ENCODE measurements at regions not wholly inside any gene's neighbourhood (a gene's known extent, or its start where the extent isn't known, plus 50 kb on each side); places are given as distances from the start of the nearest gene placed in this dataset.

- TF ChIP-seq, protein P1, sequence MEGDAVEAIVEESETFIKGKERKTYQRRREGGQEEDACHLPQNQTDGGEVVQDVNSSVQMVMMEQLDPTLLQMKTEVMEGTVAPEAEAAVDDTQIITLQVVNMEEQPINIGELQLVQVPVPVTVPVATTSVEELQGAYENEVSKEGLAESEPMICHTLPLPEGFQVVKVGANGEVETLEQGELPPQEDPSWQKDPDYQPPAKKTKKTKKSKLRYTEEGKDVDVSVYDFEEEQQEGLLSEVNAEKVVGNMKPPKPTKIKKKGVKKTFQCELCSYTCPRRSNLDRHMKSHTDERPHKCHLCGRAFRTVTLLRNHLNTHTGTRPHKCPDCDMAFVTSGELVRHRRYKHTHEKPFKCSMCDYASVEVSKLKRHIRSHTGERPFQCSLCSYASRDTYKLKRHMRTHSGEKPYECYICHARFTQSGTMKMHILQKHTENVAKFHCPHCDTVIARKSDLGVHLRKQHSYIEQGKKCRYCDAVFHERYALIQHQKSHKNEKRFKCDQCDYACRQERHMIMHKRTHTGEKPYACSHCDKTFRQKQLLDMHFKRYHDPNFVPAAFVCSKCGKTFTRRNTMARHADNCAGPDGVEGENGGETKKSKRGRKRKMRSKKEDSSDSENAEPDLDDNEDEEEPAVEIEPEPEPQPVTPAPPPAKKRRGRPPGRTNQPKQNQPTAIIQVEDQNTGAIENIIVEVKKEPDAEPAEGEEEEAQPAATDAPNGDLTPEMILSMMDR (conservative IDR thresholded peaks at IDR 0.05; ENCODE audit: low read length): no peak
- no peak for TF ChIP-seq EZH2phosphoT487 (IDR thresholded peaks at IDR 0.05; ENCODE audit: borderline replicate concordance, low read depth, low read length)
Measured at GRCh38 chr11:42669248-42669976, 642.4 kb upstream of the API5 start.

Data from OCI-LY7 (cell line).